ENCODE measurements at regions not wholly inside any gene's neighbourhood (a gene's known extent, or its start where the extent isn't known, plus 50 kb on each side); places are given as distances from the start of the nearest gene placed in this dataset.
"Not testable (repeated sequence)": the region's sequence is repeated elsewhere in the genome, so short reads cannot be mapped to it uniquely, and the experiment has no call there.

DNA sequence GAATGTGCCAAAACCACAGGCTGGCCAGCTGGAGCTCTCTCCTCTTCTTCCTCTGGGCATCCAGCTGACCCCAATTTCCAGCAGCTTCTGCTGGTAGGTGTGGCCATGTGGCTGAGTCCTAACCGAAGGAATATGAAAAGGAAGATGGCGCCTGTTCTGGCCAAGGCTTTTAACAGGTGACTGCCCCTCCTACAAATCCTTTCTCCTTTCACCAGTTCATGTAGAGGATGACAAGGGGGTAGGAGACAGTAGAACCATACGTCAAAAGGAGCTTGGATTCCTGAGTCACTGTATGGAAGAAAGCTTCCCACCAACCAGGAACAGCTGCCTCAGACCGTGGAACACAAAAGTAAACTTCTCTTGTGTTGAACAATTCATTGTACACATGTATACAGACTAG, 316.7 kb upstream of the IGF1R start:
- no peak for DNase-seq

DNA sequence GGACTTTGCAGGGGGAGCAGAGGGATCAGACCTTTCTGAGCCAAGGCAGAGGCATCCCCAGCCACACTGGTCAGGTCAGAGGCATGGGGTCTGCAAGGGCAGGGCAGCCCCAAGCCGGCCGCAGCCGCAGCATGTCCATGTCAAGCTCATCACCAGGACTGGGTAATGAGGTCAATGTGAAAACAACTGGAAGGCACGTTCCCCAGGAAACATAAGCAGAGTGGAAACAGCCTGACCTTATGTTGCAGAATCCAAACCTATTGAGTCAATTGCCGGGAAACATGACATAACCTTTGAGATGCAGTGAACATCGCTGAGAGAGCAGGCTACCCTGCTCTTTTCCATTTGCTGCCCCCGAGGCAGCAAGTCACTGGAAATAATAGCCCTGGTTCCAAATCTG, 315.1 kb upstream of the IGF1R start:
- no peak for DNase-seq

GRCh38 chr15:98342911-98343310, 305.4 kb upstream of the IGF1R start:
- DNase-seq, result no peak

GRCh38 chr15:98344591-98344990, 303.7 kb upstream of the IGF1R start:
- DNase-seq, result no peak

DNA sequence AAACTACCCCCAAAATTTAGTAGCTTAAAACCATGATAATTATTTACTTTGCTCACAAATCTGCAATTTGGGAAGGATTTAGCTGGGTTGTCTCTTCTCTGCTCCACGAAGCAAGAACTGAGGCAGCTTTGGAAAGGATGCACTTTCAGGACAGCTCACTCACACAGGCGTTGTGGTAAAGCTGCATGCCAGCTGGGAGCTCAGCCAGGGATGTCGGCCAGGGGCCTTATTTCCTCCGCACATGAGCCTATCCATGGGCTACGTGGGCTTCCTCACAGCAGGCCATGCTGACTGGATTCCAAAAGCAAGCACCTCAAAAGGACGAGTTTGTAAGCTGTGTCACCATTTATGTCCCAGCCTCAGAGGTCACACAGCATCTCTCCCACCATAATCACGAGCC, 301.3 kb upstream of the IGF1R start:
- no peak for DNase-seq

- DNase-seq, result no peak
Measured at GRCh38 chr15:98347866-98348265, 300.5 kb upstream of the IGF1R start.

DNA sequence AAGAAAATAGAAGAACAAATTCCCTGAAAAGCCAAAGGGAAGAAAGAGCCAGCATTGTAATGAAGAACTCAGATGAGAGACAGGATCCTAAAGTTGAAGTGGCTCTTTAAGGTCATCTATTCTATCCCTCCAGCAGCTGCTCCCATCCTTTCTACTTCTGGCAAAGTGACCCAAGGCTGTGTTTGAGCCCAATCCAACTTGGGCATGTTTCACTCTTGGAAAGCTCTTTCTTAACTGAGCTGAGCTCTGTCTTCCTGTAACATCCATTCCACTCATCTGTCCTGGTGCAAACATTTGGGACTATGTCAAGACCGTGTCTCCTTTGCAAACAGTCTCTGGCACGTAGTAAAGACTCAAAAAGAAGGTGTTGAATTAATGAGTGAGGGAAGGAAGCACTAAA, 298.1 kb upstream of the IGF1R start:
- DNase-seq, result no peak

GRCh38 chr15:98358274-98358673, 290.1 kb upstream of the IGF1R start:
- DNase-seq, result not testable (repeated sequence)

DNA sequence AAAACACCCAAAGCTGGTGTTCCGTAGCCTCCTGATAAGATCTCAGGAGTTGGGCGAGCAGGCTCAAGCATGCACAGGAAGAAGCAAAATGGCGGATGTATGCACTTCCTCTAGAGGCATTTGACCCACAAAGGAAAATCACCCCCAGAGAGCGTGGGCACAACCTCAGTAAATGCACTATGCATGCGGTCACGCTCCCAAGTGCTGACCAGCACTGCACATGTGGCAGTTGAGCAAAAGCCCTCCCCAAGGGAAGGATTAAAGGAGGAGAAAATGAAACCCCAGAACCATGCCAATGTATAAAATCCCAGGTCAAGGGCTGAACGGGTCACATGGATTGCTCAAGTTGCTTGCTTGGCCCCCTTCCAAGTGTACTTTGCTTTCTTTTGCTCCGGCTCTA, 289.4 kb upstream of the IGF1R start:
- no peak for DNase-seq

GRCh38 chr15:98363416-98363815, 284.9 kb upstream of the IGF1R start:
- no peak for DNase-seq

- no peak for DNase-seq
Measured at GRCh38 chr15:98363955-98364354, 284.4 kb upstream of the IGF1R start.

GRCh38 chr15:98369081-98369716, 279.1 kb upstream of the IGF1R start:
- DNase-seq, result no peak

DNA sequence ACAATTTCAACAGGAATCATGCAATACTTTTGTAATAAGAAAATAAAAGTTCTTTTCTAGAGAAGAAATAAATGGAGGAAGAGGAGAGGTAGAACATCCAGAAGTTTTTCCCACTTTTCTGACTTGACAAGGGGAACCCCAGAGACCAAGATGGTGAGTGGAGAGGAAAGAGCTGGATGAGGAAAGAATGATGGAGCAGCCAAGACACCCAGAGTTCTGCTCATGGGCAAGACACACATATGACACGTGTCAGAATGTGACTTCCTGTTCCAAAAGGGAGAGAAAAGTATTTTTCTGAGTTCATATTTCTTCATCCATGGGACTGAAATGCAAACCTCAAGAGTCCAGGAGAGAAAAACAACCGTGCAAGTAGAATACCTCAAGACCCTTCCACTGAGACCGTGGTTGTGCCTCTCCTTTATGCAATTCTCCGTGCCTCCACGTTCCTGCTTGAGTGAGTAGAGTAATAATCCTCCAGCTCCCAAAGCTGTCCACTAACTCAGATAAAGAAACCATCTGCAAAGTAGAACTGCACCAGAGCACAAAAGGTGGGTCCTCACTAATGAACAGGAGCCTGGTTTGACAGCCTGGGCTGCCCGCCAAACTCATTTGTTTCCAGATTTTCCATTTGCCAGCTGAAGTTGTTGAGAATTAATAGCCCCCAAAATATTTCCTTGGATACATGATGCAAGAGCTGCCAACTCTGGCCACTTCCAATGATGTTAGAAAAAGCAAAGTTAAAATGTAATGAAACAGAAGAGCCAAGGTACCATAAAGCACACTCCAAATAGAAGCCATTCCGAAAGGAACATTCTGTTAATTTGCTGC, 272.6 kb upstream of the IGF1R start:
- DNase-seq, result no peak

DNA sequence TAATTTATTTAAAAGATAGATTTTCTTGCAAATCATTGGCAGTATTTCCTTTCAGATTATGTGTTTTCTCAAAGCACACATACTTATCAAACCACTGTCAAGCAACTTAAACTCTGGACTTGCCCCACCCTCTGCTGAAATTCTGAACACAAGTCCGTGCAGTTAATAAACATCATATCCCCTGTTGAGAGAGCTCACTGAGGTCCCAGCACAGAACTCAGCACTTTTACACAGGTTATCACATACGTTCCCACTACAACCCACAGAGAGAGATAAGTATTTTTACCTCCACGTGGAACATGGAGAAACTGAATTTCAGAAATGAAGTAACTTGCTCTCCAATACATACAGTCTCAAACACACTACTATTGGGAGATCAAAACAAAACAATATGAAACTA, 267.6 kb upstream of the IGF1R start:
- DNase-seq, result no peak

- no peak for DNase-seq
Measured at GRCh38 chr15:98381446-98381845, 266.9 kb upstream of the IGF1R start.

GRCh38 chr15:98382139-98382538, 266.2 kb upstream of the IGF1R start:
- no peak for DNase-seq

DNA sequence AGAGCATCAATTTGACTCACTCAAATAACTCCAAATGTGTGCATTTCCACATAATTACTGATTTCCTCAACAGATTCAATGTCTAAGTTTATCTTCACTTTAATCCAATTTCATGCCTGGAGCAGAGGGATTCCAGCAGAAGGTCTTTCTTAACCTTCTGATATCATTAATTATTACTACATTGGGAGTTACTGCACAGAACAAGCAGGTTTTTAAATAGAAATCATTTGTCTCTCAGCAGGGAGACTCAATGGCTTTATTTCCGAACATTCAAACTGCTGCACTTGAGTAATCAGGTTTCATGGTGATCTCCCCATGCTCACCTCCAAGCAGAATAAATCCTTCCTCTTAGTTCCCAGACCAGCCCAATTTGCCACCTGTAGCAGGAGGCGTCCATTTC, 264.8 kb upstream of the IGF1R start:
- DNase-seq, result no peak

DNA sequence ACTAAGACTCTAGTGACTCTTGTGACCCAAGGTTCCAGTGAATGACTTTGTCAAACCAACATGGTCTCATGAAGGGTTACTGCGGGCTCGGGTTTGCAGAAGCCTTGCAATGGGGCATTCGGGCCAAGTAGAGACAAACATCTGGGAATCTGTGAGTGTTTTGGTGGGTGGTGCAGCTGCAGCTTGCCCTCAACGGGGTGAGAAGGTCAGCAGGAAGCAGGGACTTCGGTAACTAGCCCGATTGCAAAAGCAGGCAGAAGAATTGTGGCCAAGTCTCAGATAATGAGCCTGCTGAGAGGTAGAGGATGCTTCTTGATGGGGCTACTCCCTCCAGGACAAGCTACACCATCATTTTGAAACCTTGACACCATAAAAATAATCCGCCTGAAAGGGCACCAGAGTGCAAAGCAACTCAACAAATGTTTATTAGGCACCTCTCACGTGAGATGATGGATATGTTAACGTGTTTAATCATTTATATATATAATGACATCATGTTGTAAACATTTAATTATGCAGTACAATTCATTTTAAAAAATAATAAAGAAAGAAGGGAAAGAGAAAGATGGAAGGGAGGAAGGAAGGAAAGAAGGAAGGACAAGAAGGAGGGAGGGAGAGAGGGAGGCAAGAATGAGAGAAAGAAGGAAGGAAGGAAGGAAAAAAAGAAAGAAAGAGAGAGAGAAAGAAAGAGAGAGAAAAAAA, 263.9 kb upstream of the IGF1R start:
- DNase-seq, result no peak

DNA sequence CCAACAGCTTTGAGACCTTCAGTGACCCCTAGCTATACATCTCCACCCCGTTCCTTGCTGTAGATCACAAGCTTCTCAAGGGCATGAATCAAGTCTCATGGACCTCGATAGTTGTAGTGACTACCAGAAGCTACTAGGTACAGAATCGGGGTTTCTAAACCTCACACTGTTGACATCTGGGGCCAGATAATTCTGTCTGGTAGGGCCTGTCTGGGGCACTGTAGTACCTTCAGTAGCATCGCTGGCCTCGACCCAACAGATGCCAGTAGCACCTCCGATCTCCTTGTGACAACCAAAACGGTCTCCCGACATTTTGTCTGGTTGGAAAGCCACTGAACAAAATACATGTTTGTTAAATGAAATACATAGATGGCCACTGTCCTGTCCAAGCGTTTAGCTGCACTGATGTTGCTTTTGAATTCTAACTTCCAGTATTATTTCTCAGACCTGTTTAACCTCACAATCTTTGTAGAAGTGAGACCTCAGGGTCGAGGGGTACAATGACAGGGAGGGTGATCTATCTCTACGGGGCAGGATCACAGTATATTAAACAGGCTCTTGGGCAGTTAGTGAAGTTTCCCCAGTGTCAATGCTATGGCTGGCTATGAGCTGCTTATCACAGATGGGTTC, 262.5 kb upstream of the IGF1R start:
- DNase-seq, result no peak

DNA sequence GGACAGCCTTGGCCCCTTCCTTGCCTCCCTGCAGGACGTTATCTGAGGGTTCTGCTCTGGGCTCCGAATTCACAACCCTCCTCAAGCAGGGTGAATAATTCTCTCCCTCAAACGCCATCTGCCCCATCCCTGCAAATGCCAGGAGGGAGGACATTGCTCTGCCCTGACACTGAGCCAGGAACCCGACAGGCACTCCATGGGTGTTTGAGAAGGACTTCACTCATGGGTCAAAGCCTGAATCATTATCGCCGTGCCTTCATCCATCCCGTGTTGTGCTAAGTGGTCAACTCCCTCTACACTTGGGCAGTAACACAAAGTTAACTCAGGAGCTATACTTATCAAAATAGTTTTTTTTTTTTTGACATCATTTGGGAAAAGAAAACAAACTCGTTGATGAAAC, 261.8 kb upstream of the IGF1R start:
- DNase-seq, result no peak

DNA sequence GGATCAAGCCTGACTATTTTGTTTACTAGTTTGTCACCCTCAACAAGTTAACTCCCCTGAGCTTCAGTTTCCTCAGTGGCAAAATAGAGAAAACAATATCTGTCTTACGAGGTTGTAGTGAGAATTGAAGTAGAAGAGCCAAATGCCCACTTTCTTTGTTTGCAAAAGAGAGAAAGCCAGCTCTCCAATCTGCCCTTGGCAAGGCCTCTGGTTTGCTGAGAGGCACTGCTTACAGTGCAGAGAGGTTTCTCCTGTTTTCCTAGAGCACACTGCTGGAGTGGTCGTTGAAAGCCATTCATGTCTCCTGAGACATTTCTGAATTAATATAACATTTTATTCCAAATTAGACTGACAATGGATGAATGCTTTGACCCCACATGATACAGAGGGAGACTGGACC, 260.5 kb upstream of the IGF1R start:
- no peak for DNase-seq

GRCh38 chr15:98390946-98391530, 257.3 kb upstream of the IGF1R start:
- DNase-seq, result no peak

DNA sequence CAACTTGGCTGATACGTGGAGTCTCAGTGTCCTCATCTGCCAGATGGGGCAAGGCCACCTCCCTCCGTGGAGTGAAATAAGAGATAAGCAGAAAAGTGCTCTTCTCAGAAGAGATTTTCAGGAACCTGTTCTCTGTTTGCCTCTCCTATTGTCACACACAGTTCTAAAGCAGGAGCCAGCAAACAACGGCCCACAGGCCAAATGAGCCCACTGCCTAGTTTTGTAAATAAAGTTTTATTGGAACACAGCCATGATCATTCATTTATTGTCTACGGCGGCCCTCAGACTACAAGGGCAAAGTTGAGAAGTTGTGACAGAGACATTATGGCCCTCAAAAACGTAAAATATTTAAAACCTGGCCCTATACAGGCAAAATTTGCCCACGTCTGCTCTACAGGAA, 256.8 kb upstream of the IGF1R start:
- no peak for DNase-seq
